ENCODE measurements at regions not wholly inside any gene's neighbourhood (a gene's known extent, or its start where the extent isn't known, plus 50 kb on each side); places are given as distances from the start of the nearest gene placed in this dataset.

GRCh38 chr17:73980517-73980916 is 223.0 kb upstream of the RPL38 start:
- H3K36me3 ChIP-seq (ENCODE audit: control insufficient read depth in 2 of 2, insufficient read depth in 2 of 2, low read length in 1 of 2), result no peaks in the 10 kb centered on the region
- no peak overlapping the region for H3K4me3 ChIP-seq (ENCODE audit: low read length in 2 of 2)
- H3K9me3 ChIP-seq (ENCODE audit: control insufficient read depth in 2 of 2, insufficient read depth in 1 of 2, low read length in 1 of 2), result no peaks in the 10 kb centered on the region
- DNase-seq (ENCODE audit: low read depth in 6 of 9, low spot score in 9 of 9), result no peak
- no peaks in the 10 kb centered on the region for H3K27me3 ChIP-seq (ENCODE audit: control insufficient read depth in 2 of 2, insufficient read depth in 1 of 2, low read length in 1 of 2)
- no peak overlapping the region for H3K27ac ChIP-seq (ENCODE audit: low read depth in 1 of 2, low read length in 1 of 2)
- WGBS, result 95% methylated on average over 3 of the region's 3 CpGs
- H3K4me1 ChIP-seq (ENCODE audit: control insufficient read depth in 2 of 2, insufficient read depth in 2 of 2, low read length in 2 of 2), result peaks cover 0 to 26% of the 10 kb centered on the region in 2 donors

DNA sequence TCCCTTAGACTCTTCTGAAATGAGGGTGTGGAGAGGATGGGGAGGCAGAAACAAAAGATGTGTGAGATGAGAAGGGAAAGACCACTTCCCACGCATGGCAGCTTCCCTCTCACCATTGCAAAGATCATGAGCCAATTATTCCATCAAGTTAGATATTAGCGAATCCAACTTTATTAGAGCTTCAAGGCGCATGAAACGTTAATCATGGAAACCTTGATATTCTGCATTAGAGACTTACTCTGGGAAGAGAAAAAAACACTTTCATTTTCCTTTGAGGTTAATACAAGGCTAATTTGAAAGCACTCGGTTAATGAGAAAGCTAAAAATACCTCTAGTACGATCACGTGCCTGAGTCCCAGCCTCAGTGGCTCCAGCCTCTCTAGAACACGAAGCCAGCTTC is 220.6 kb upstream of the RPL38 start:
- no peak for DNase-seq (ENCODE audit: low read depth in 6 of 9, low spot score in 9 of 9)
- H3K4me3 ChIP-seq (ENCODE audit: low read length in 2 of 2), result no peak overlapping the region
- H3K4me1 ChIP-seq (ENCODE audit: control insufficient read depth in 2 of 2, insufficient read depth in 2 of 2, low read length in 2 of 2), result peaks cover 0 to 22% of the 10 kb centered on the region in 2 donors
- H3K27me3 ChIP-seq (ENCODE audit: control insufficient read depth in 2 of 2, insufficient read depth in 1 of 2, low read length in 1 of 2), result no peaks in the 10 kb centered on the region
- no peaks in the 10 kb centered on the region for H3K36me3 ChIP-seq (ENCODE audit: control insufficient read depth in 2 of 2, insufficient read depth in 2 of 2, low read length in 1 of 2)
- H3K27ac ChIP-seq (ENCODE audit: low read depth in 1 of 2, low read length in 1 of 2), result no peak overlapping the region
- WGBS, result 55% methylated on average over 8 of the region's 8 CpGs
- no peaks in the 10 kb centered on the region for H3K9me3 ChIP-seq (ENCODE audit: control insufficient read depth in 2 of 2, insufficient read depth in 1 of 2, low read length in 1 of 2)

DNA sequence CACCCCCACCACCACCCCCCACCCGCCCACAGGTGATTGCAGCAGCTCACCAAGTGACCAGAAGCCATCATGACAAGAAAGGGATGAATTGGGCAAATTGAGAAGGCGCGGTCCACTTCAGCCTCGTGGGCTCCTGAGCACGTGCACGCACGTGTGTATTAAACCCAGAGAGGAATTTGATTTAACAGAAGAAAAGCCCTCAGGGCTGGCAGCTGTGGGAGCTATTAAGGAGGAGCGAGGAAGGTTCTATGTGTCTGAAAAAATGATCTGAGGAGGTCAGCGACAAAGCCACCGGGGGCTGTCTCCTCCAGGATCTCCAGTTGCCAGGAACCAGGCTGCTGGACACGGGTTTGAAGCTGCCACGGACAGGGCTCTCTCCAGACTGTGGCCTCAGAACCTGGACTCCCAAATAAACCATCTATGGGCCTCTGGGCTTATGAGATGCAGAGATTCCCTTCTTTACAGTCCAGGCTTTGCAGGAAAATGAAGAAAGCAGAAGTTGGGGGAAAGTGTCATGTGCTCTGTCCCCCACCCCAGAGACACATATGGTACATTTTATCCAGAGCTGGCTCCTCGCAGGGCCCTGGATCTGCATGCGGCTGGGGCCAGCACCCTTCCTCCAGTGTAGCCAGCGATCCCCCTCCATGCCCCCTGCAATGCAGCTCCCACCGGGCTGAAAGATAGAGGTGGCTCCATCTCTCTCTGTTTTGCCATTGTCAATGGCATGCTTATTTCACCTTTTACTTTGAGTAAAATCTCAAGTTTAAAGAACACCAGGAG is 219.7 kb upstream of the RPL38 start:
- H3K36me3 ChIP-seq (ENCODE audit: control insufficient read depth in 2 of 2, insufficient read depth in 2 of 2, low read length in 1 of 2), result no peaks in the 10 kb centered on the region
- peaks cover 0 to 22% of the 10 kb centered on the region in 2 donors for H3K4me1 ChIP-seq (ENCODE audit: control insufficient read depth in 2 of 2, insufficient read depth in 2 of 2, low read length in 2 of 2)
- no peak overlapping the region for H3K27ac ChIP-seq (ENCODE audit: low read depth in 1 of 2, low read length in 1 of 2)
- DNase-seq (ENCODE audit: low read depth in 6 of 9, low spot score in 9 of 9), result no peak
- WGBS, result 87% methylated on average over 16 of the region's 16 CpGs
- H3K4me3 ChIP-seq (ENCODE audit: low read length in 2 of 2), result no peak overlapping the region
- H3K27me3 ChIP-seq (ENCODE audit: control insufficient read depth in 2 of 2, insufficient read depth in 1 of 2, low read length in 1 of 2), result no peaks in the 10 kb centered on the region
- no peaks in the 10 kb centered on the region for H3K9me3 ChIP-seq (ENCODE audit: control insufficient read depth in 2 of 2, insufficient read depth in 1 of 2, low read length in 1 of 2)

GRCh38 chr17:73984941-73985340 is 218.5 kb upstream of the RPL38 start:
- Histone ChIP-seq H3K4me1 (ENCODE audit: control insufficient read depth in 2 of 2, insufficient read depth in 2 of 2, low read length in 2 of 2) (peaks cover 0 to 22% of the 10 kb centered on the region in 2 donors), H3K4me3 (ENCODE audit: low read length in 2 of 2) (no peak overlapping the region), H3K36me3 (ENCODE audit: control insufficient read depth in 2 of 2, insufficient read depth in 2 of 2, low read length in 1 of 2) (no peaks in the 10 kb centered on the region), H3K9me3 (ENCODE audit: control insufficient read depth in 2 of 2, insufficient read depth in 1 of 2, low read length in 1 of 2) (no peaks in the 10 kb centered on the region), H3K27ac (ENCODE audit: low read depth in 1 of 2, low read length in 1 of 2) (no peak overlapping the region), H3K27me3 (ENCODE audit: control insufficient read depth in 2 of 2, insufficient read depth in 1 of 2, low read length in 1 of 2) (no peaks in the 10 kb centered on the region)
- 14% methylated on average over 5 of the region's 5 CpGs for WGBS
- no peak for DNase-seq (ENCODE audit: low read depth in 6 of 9, low spot score in 9 of 9)

GRCh38 chr17:73985466-73986015 is 217.9 kb upstream of the RPL38 start:
- Histone ChIP-seq H3K27me3 (ENCODE audit: control insufficient read depth in 2 of 2, insufficient read depth in 1 of 2, low read length in 1 of 2) (no peaks in the 10 kb centered on the region), H3K27ac (ENCODE audit: low read depth in 1 of 2, low read length in 1 of 2) (no peak overlapping the region), H3K4me3 (ENCODE audit: low read length in 2 of 2) (no peak overlapping the region), H3K4me1 (ENCODE audit: control insufficient read depth in 2 of 2, insufficient read depth in 2 of 2, low read length in 2 of 2) (peaks cover 0 to 22% of the 10 kb centered on the region in 2 donors), H3K9me3 (ENCODE audit: control insufficient read depth in 2 of 2, insufficient read depth in 1 of 2, low read length in 1 of 2) (no peaks in the 10 kb centered on the region), H3K36me3 (ENCODE audit: control insufficient read depth in 2 of 2, insufficient read depth in 2 of 2, low read length in 1 of 2) (no peaks in the 10 kb centered on the region)
- no peak for DNase-seq (ENCODE audit: low read depth in 6 of 9, low spot score in 9 of 9)
- 90% methylated on average over 11 of the region's 11 CpGs for WGBS

GRCh38 chr17:73986641-73987177 is 216.8 kb upstream of the RPL38 start:
- Histone ChIP-seq H3K4me1 (ENCODE audit: control insufficient read depth in 2 of 2, insufficient read depth in 2 of 2, low read length in 2 of 2) (peaks cover 0 to 21% of the 10 kb centered on the region in 2 donors), H3K9me3 (ENCODE audit: control insufficient read depth in 2 of 2, insufficient read depth in 1 of 2, low read length in 1 of 2) (no peaks in the 10 kb centered on the region), H3K27me3 (ENCODE audit: control insufficient read depth in 2 of 2, insufficient read depth in 1 of 2, low read length in 1 of 2) (no peaks in the 10 kb centered on the region), H3K4me3 (ENCODE audit: low read length in 2 of 2) (no peak overlapping the region), H3K27ac (ENCODE audit: low read depth in 1 of 2, low read length in 1 of 2) (no peak overlapping the region), H3K36me3 (ENCODE audit: control insufficient read depth in 2 of 2, insufficient read depth in 2 of 2, low read length in 1 of 2) (no peaks in the 10 kb centered on the region)
- 92% methylated on average over 9 of the region's 9 CpGs for WGBS
- no peak for DNase-seq (ENCODE audit: low read depth in 6 of 9, low spot score in 9 of 9)

- no peaks in the 10 kb centered on the region for H3K9me3 ChIP-seq (ENCODE audit: control insufficient read depth in 2 of 2, insufficient read depth in 1 of 2, low read length in 1 of 2)
- no peak overlapping the region for H3K4me3 ChIP-seq (ENCODE audit: low read length in 2 of 2)
- H3K27ac ChIP-seq (ENCODE audit: low read depth in 1 of 2, low read length in 1 of 2), result no peak overlapping the region
- H3K27me3 ChIP-seq (ENCODE audit: control insufficient read depth in 2 of 2, insufficient read depth in 1 of 2, low read length in 1 of 2), result no peaks in the 10 kb centered on the region
- H3K4me1 ChIP-seq (ENCODE audit: control insufficient read depth in 2 of 2, insufficient read depth in 2 of 2, low read length in 2 of 2), result peaks cover 0 to 15% of the 10 kb centered on the region in 2 donors
- no peak for DNase-seq (ENCODE audit: low read depth in 6 of 9, low spot score in 9 of 9)
- 88% methylated on average over 9 of the region's 9 CpGs for WGBS
- H3K36me3 ChIP-seq (ENCODE audit: control insufficient read depth in 2 of 2, insufficient read depth in 2 of 2, low read length in 1 of 2), result no peaks in the 10 kb centered on the region
These were observed 216.1 kb upstream of the RPL38 start for GRCh38 chr17:73987395-73987794.

DNA sequence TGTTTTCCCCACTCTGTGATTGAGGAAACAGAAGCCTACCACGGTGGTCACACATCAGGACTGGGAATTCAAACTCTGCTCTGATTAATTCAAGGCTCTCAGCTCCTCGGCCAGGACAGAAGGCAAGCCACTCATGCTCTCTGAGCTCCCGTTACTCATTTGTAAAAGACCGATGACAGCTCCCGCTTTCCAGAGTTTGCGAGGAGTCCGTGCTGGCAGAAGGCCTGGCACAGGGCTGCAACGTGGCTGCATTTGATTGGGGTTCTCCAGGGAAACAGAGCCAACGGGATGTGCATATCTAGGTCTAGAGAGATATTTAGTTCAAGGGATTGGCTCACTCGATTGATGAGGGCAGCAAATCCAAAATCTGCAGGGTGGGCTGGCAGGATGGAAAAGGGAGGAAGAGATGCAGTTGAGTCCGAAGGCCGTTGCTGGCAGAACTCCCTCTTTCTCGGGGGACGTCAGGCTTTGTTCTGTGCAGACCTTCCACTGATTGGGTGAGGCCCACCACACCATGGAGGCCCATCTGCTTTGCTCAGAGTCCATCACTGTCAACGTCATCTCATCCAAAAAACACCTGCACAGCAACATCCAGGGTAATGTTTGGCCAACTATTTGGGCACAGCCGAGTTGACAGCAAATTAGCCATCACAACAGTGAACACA is 215.5 kb upstream of the RPL38 start:
- Histone ChIP-seq H3K27me3 (ENCODE audit: control insufficient read depth in 2 of 2, insufficient read depth in 1 of 2, low read length in 1 of 2) (no peaks in the 10 kb centered on the region), H3K9me3 (ENCODE audit: control insufficient read depth in 2 of 2, insufficient read depth in 1 of 2, low read length in 1 of 2) (no peaks in the 10 kb centered on the region), H3K4me3 (ENCODE audit: low read length in 2 of 2) (no peak overlapping the region), H3K27ac (ENCODE audit: low read depth in 1 of 2, low read length in 1 of 2) (no peak overlapping the region), H3K4me1 (ENCODE audit: control insufficient read depth in 2 of 2, insufficient read depth in 2 of 2, low read length in 2 of 2) (peaks cover 0 to 11% of the 10 kb centered on the region in 2 donors), H3K36me3 (ENCODE audit: control insufficient read depth in 2 of 2, insufficient read depth in 2 of 2, low read length in 1 of 2) (no peaks in the 10 kb centered on the region)
- no peak for DNase-seq (ENCODE audit: low read depth in 6 of 9, low spot score in 9 of 9)
- WGBS, result 95% methylated on average over 16 of the region's 16 CpGs

- Histone ChIP-seq H3K27ac (ENCODE audit: low read depth in 1 of 2, low read length in 1 of 2) (no peak overlapping the region), H3K4me1 (ENCODE audit: control insufficient read depth in 2 of 2, insufficient read depth in 2 of 2, low read length in 2 of 2) (peaks cover 0 to 9% of the 10 kb centered on the region in 2 donors), H3K9me3 (ENCODE audit: control insufficient read depth in 2 of 2, insufficient read depth in 1 of 2, low read length in 1 of 2) (no peaks in the 10 kb centered on the region), H3K36me3 (ENCODE audit: control insufficient read depth in 2 of 2, insufficient read depth in 2 of 2, low read length in 1 of 2) (no peaks in the 10 kb centered on the region), H3K4me3 (ENCODE audit: low read length in 2 of 2) (no peak overlapping the region), H3K27me3 (ENCODE audit: control insufficient read depth in 2 of 2, insufficient read depth in 1 of 2, low read length in 1 of 2) (no peaks in the 10 kb centered on the region)
- 88% methylated on average over 14 of the region's 14 CpGs for WGBS
- DNase-seq (ENCODE audit: low read depth in 6 of 9, low spot score in 9 of 9), result no peak
These were observed 213.8 kb upstream of the RPL38 start for GRCh38 chr17:73989671-73990070.

Measured in thymus (tissue), 11 donors.